CD4-positive, alpha-beta T cell treated with Interleukin-12 subunit alpha and Interleukin-12 subunit beta, for 1 hour (primary cell): ENCODE measurements at regions not wholly inside any gene's neighbourhood (a gene's known extent, or its start where the extent isn't known, plus 50 kb on each side); places are given as distances from the start of the nearest gene placed in this dataset.
"Not testable (repeated sequence)": the region's sequence is repeated elsewhere in the genome, so short reads cannot be mapped to it uniquely, and the experiment has no call there.

Source experiments
- DNase-seq: peaks from one replicate; pipeline ENCODE4 v3.0.0-alpha.2; 2020

- no peak for DNase-seq
Observed at GRCh38 chr1:80363689-80364475, 1357.4 kb upstream of the ADGRL4 start.

DNA sequence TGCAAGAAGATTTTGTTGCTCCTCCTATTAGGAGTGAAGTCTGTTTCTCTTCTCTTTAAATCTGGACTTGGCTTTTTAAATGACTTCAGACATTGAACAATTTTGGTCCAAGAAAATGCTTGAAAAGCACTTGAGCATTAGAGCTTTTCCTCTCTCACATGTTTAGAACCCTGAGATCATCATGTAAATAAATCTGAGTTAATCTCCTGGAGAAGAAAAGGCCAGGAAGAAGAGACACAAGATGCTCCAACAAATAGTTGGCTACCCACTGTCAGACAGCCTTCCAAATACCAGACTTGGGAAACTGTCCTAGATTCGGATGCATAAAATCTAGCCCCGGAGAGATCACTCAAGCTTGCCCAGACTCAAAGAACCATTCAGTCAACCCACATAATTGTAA is 1353.1 kb upstream of the ADGRL4 start:
- DNase-seq = no peak

DNA sequence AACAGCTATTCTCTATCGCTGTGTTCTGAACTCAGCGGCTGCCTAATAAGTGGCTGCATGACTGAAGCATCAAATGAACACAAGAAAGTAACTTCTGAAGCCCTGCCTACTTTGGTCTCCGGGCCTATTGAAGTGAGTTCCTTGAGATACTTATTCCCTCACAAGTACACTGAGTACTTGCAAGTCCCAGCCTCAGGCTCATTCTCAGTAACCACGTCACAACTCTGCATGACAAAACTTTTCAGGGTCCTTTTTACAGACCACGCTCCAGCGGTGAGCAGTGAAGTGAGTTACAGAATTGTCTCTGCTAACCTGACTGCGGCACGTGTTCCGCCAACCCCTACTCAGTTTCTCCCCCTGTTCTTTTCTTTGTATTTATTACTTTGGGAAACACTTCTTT is 1342.7 kb upstream of the ADGRL4 start:
- DNase-seq = no peak

DNA sequence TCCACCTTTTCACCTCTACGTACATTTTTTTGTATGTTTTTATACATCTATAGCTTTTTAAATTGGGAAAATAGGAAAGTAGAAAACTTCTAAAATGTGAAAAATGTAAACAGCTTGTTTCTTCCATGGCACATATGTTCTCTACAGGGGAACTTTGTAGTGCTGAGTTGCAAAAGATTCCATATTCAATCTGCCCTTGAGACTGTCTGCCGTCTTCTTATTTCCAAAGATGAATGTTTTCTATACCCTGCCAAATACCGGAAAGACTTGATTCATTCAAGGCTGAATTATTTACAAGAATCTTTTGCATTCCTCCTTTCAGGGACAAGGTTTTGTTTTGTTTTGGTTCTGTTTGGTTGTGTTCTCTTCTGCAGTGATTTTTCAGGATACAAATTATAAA is 1334.5 kb upstream of the ADGRL4 start:
- no peak for DNase-seq

GRCh38 chr1:80318108-80318507 is 1311.6 kb upstream of the ADGRL4 start:
- DNase-seq = no peak

- DNase-seq = no peak
Observed at GRCh38 chr1:80310703-80311245, 1304.2 kb upstream of the ADGRL4 start.

DNA sequence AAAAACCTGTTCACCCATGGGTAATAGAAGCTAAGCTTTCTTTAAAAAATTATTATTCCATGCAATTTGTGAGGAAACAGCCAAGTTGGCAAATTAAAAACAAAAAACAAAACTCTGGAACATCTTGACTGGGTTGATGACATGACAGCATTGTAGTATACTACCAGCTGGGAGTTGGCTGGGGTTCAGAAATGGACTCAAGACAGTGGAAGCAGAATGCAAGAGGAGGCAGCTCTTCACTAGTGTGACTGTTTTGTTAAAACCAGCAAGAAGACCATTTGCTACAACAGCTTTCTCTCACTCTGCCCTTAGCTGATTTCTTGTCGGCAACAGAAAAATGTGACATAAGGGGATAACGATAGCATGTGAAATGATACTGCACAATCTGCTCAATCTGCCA is 1298.9 kb upstream of the ADGRL4 start:
- DNase-seq = no peak

GRCh38 chr1:80293818-80294217 is 1287.3 kb upstream of the ADGRL4 start:
- DNase-seq = no peak

- DNase-seq = not testable (repeated sequence)
Observed at GRCh38 chr1:80288750-80289149, 1282.2 kb upstream of the ADGRL4 start.

DNA sequence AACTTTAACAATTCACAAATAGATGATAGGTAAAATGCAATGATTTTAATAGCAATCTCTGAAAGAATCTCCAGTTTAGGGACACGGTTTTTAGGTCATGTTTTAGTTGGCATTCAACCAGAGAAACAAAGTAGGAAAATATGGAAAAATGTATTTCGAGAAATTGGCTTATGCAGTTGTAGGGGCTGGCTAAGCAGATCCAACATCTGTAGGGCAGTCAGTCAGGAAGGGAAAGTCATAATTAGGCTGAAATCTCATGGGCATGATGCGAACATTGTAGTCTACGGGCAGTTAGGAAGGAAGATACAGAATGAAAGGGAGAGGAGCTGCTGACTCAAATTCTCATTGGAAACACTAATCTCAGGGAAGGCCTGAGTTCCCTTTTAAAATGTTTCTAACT is 1276.0 kb upstream of the ADGRL4 start:
- DNase-seq = no peak

DNA sequence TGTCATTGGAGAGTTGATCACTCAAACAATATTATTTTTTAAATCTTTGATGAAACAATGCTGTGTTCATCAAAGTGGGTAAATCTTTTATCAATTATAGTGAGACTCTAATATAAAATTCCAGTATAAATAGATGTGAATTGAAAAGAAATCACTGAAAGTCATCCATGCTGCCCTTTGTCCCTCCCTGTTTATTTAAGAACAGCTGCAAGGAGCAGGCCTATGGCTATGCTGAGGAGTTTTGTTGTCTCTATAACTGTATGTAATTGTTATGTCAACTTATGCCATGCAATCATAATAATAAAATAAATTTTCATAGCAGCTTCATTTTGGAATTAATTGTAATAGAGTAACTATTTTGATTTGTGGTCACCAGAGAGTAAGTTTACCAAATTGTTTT is 1272.4 kb upstream of the ADGRL4 start:
- DNase-seq = no peak

DNA sequence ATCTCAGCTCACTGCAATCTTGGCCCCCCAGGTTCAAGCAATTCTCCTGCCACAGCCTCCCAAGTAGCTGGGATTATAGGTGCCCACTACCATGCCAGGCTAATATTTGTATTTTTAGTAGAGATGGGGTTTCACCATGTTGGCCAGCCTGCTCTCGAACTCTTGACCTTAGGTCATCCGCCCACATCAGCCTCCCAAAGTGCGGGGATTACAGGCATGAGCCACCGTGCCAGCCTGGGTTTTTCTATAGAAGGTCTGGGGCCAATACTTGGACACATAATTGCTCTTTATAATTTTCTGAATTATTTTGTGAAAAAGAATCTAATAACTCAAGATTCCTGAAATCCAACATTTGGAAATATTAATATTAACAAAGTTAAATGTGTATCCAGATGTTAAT is 1267.7 kb upstream of the ADGRL4 start:
- no peak for DNase-seq

DNA sequence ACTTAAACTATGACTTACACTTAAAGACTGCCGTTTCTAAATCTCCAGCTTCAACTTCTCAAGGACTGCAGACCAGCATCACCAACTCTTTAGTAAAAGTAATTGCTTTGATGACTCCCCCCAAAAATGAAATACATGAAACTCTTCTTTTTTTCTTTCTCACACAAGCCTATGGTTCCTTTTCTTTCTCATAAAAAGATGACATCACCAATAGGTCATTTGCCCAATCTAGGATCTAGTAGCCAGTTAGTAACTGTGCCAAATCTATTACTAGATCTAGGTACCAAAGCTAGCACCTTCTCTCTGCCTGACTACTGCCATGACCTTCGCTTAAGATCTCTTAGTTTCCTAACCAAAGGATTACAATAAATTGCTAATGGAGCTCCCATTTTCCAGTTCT is 1266.0 kb upstream of the ADGRL4 start:
- no peak for DNase-seq

DNA sequence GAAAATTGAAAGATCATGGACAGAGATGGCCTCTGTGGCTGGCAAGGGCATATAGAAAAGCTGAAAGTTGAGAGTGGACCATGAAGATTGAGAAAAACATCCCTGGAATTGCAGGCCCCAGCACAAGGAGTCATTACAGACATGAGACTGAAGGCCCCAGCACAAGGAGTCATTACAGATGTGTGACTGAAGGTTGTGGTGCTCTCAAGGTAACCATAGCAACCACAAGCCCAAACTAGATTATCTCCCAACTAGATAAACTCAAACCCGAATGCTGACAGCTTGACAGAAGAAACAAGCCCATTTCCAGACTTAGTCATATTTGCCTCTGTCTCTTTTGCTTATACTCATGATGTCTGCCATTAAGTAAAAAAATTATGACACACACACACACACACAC is 1252.1 kb upstream of the ADGRL4 start:
- DNase-seq = no peak

- no peak for DNase-seq
Observed at GRCh38 chr1:80251591-80251990, 1245.1 kb upstream of the ADGRL4 start.

DNA sequence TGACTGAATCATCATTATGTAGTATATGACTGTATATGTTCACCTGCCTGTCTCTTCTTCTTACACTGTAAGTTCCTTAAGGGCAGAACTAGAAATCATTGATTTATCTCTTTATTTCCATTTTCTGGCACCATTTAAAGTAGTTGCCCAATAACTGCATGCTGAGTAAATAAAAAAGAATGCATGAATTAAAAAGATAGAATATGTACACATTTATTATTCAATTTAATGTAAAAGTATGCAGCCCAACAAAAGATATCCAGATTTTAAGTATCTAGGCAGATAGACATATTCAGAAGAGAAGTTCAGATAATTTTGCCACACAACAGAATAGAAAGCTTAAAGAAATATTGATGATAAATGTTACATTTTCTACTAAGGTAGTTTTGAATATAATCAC is 1244.6 kb upstream of the ADGRL4 start:
- no peak for DNase-seq

DNA sequence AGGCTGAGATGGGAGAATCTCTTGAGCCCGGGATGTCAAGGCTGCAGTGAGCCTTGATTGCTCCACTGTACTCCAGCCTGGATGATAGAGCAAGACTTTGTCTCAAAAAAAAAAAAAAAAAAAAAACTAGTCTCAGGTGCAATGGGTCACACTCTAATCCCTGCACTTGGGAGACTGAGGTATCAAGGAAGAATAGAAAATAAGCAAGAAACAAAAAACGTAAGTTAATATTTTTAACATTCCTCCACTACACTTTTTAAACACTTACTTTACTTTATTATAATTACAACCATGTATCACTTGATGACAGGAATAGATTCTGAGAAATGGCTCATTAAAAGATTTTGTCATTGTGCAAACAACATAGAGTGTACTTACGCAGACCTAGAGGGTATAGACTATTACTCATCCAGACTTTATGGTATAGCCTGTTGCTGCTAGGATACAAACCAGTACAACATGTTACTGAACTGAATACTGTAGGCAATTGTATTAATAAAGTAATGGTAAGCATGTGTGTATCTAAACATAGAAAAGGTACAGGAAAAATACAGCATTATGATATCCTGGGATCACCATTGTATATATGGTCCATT is 1244.1 kb upstream of the ADGRL4 start:
- DNase-seq = no peak

- DNase-seq = no peak
Observed at GRCh38 chr1:80249699-80250098, 1243.2 kb upstream of the ADGRL4 start.

- no peak for DNase-seq
Observed at GRCh38 chr1:80248886-80249285, 1242.4 kb upstream of the ADGRL4 start.

- DNase-seq = no peak
Observed at GRCh38 chr1:80245813-80246212, 1239.3 kb upstream of the ADGRL4 start.

GRCh38 chr1:80244372-80244771 is 1237.8 kb upstream of the ADGRL4 start:
- no peak for DNase-seq

- no peak for DNase-seq
Observed at GRCh38 chr1:80241566-80241965, 1235.0 kb upstream of the ADGRL4 start.

GRCh38 chr1:80225510-80225909 is 1219.0 kb upstream of the ADGRL4 start:
- no peak for DNase-seq

DNA sequence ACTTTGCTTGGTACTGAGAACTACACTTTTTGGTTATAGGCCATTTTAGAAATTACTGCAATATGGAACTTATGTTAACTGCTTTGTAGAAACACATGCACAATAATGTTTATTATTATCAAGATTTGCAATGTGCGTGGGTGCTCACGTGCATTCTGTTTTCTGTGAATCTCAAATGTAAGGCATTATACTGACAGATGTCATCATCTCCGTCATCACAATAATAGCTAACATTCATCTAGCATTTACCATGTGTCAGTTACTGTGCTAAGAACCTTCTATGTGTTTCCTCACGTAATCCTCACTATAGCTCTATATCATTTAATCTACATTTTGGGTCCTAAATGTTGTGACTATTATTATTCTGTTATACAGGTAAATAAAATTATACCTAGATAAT is 1214.8 kb upstream of the ADGRL4 start:
- no peak for DNase-seq

GRCh38 chr1:80218112-80218511 is 1211.6 kb upstream of the ADGRL4 start:
- DNase-seq = no peak
